ENCODE measurements at regions not wholly inside any gene's neighbourhood (a gene's known extent, or its start where the extent isn't known, plus 50 kb on each side); places are given as distances from the start of the nearest gene placed in this dataset.

- no peak overlapping the region for H3K27ac Mint-ChIP-seq (ENCODE audit: unreplicated experiment)
- no peak overlapping the region for H3K4me3 Mint-ChIP-seq (ENCODE audit: unreplicated experiment)
- no peak for DNase-seq (ENCODE audit: extremely low spot score, unreplicated experiment)
- H3K36me3 Mint-ChIP-seq (ENCODE audit: unreplicated experiment): no peaks in the 10 kb centered on the region
- H3K27me3 Mint-ChIP-seq (ENCODE audit: unreplicated experiment): peaks cover 56% of the 10 kb centered on the region
- no peak for TF ChIP-seq CTCF (IDR thresholded peaks at IDR 0.05)
- no peaks in the 10 kb centered on the region for H3K9me3 Mint-ChIP-seq (ENCODE audit: unreplicated experiment)
- H3K4me1 Mint-ChIP-seq (ENCODE audit: unreplicated experiment): peaks cover 4% of the 10 kb centered on the region
Observed at GRCh38 chr7:47186316-47186715, 395.6 kb downstream of the TNS3 start.

- H3K36me3 Mint-ChIP-seq (ENCODE audit: unreplicated experiment): no peaks in the 10 kb centered on the region
- no peak overlapping the region for H3K4me3 Mint-ChIP-seq (ENCODE audit: unreplicated experiment)
- no peaks in the 10 kb centered on the region for H3K9me3 Mint-ChIP-seq (ENCODE audit: unreplicated experiment)
- TF ChIP-seq CTCF (IDR thresholded peaks at IDR 0.05): no peak
- peaks cover 55% of the 10 kb centered on the region for H3K27me3 Mint-ChIP-seq (ENCODE audit: unreplicated experiment)
- no peak for DNase-seq (ENCODE audit: extremely low spot score, unreplicated experiment)
- no peak overlapping the region for H3K27ac Mint-ChIP-seq (ENCODE audit: unreplicated experiment)
- H3K4me1 Mint-ChIP-seq (ENCODE audit: unreplicated experiment): peaks cover 4% of the 10 kb centered on the region
Observed at GRCh38 chr7:47185839-47186238, 396.1 kb downstream of the TNS3 start.

- no peak for DNase-seq (ENCODE audit: extremely low spot score, unreplicated experiment)
- Mint-ChIP-seq H3K27me3 (ENCODE audit: unreplicated experiment) (peaks cover 56% of the 10 kb centered on the region), H3K27ac (ENCODE audit: unreplicated experiment) (no peak overlapping the region), H3K36me3 (ENCODE audit: unreplicated experiment) (no peaks in the 10 kb centered on the region), H3K4me3 (ENCODE audit: unreplicated experiment) (no peak overlapping the region), H3K9me3 (ENCODE audit: unreplicated experiment) (no peaks in the 10 kb centered on the region), H3K4me1 (ENCODE audit: unreplicated experiment) (peaks cover 4% of the 10 kb centered on the region)
- no peak for TF ChIP-seq CTCF (IDR thresholded peaks at IDR 0.05)
Observed at GRCh38 chr7:47185170-47185569, 396.7 kb downstream of the TNS3 start.

- no peak overlapping the region for H3K4me3 Mint-ChIP-seq (ENCODE audit: unreplicated experiment)
- no peak for TF ChIP-seq CTCF (IDR thresholded peaks at IDR 0.05)
- H3K36me3 Mint-ChIP-seq (ENCODE audit: unreplicated experiment): no peaks in the 10 kb centered on the region
- H3K27me3 Mint-ChIP-seq (ENCODE audit: unreplicated experiment): peaks cover 50% of the 10 kb centered on the region
- DNase-seq (ENCODE audit: extremely low spot score, unreplicated experiment): no peak
- peaks cover 11% of the 10 kb centered on the region for H3K4me1 Mint-ChIP-seq (ENCODE audit: unreplicated experiment)
- no peak overlapping the region for H3K27ac Mint-ChIP-seq (ENCODE audit: unreplicated experiment)
- H3K9me3 Mint-ChIP-seq (ENCODE audit: unreplicated experiment): no peaks in the 10 kb centered on the region
Observed at GRCh38 chr7:47183862-47184590, 397.9 kb downstream of the TNS3 start.

- no peaks in the 10 kb centered on the region for H3K9me3 Mint-ChIP-seq (ENCODE audit: unreplicated experiment)
- peaks cover 11% of the 10 kb centered on the region for H3K4me1 Mint-ChIP-seq (ENCODE audit: unreplicated experiment)
- no peak overlapping the region for H3K4me3 Mint-ChIP-seq (ENCODE audit: unreplicated experiment)
- H3K27ac Mint-ChIP-seq (ENCODE audit: unreplicated experiment): no peak overlapping the region
- no peaks in the 10 kb centered on the region for H3K36me3 Mint-ChIP-seq (ENCODE audit: unreplicated experiment)
- peaks cover 39% of the 10 kb centered on the region for H3K27me3 Mint-ChIP-seq (ENCODE audit: unreplicated experiment)
- TF ChIP-seq CTCF (IDR thresholded peaks at IDR 0.05): no peak
- DNase-seq (ENCODE audit: extremely low spot score, unreplicated experiment): no peak
Observed at GRCh38 chr7:47181746-47182361, 400.1 kb downstream of the TNS3 start.
